ENCODE measurements at regions not wholly inside any gene's neighbourhood (a gene's known extent, or its start where the extent isn't known, plus 50 kb on each side); places are given as distances from the start of the nearest gene placed in this dataset.
A peak's percentile ranks its signal among the peaks of the same experiment; 100 is the strongest.

- no peak for TF ChIP-seq ZNF274 (IDR thresholded peaks at IDR 0.05; ENCODE audit: low read depth, low read length)
- no peak for TF ChIP-seq YY1 (IDR thresholded peaks at IDR 0.05; ENCODE audit: insufficient read depth, insufficient read length)
- no peak for TF ChIP-seq SUZ12 (IDR thresholded peaks at IDR 0.05; ENCODE audit: extremely low read depth, insufficient read depth, insufficient read length)
- H3K4me1 ChIP-seq (ENCODE audit: insufficient read depth, insufficient read length), result peaks cover 4% of the 10 kb centered on the region
- no peaks in the 10 kb centered on the region for H3K27me3 ChIP-seq (ENCODE audit: insufficient read depth, insufficient read length)
- H3K9ac ChIP-seq (ENCODE audit: insufficient read length, low read depth), result no peak overlapping the region
- no peak overlapping the region for H3K4me3 ChIP-seq (ENCODE audit: insufficient read length, low read depth)
- no peaks in the 10 kb centered on the region for H3K36me3 ChIP-seq (ENCODE audit: insufficient read depth, insufficient read length, low read length)
- no peaks in the 10 kb centered on the region for H3K9me3 ChIP-seq (ENCODE audit: insufficient read depth, low read length)
- DNase-seq (ENCODE audit: low read depth, low spot score), result peak; percentile 46
These were observed 80.0 kb downstream of the SOWAHC start for GRCh38 chr2:109694190-109694589.

DNA sequence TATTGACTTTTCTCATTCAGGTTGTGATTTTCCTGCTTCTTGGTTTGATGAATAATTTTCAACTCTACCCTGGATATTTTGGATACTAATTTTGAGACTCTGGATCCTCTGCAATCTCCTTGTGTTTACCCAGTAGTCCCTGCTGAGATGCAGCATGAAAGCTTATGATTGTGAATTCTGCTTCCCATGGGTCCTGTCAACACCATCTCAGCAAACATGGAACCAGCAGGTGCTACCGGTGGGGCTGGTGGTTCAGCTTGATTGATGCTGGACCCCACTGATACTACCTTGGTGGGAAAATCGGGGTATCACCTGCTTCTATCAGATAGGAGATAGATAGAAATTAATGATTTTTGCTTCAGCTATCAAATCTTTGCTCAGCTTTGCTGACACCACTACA is 81.1 kb downstream of the SOWAHC start:
- Histone ChIP-seq H3K36me3 (ENCODE audit: insufficient read depth, insufficient read length, low read length) (no peaks in the 10 kb centered on the region), H3K9me3 (ENCODE audit: insufficient read depth, low read length) (no peaks in the 10 kb centered on the region), H3K27me3 (ENCODE audit: insufficient read depth, insufficient read length) (no peaks in the 10 kb centered on the region), H3K4me1 (ENCODE audit: insufficient read depth, insufficient read length) (peaks cover 4% of the 10 kb centered on the region), H3K9ac (ENCODE audit: insufficient read length, low read depth) (no peak overlapping the region), H3K4me3 (ENCODE audit: insufficient read length, low read depth) (no peak overlapping the region)
- no peak for DNase-seq (ENCODE audit: low read depth, low spot score)
- TF ChIP-seq YY1 (IDR thresholded peaks at IDR 0.05; ENCODE audit: insufficient read depth, insufficient read length) (no peak), SUZ12 (IDR thresholded peaks at IDR 0.05; ENCODE audit: extremely low read depth, insufficient read depth, insufficient read length) (no peak), ZNF274 (IDR thresholded peaks at IDR 0.05; ENCODE audit: low read depth, low read length) (no peak)

DNA sequence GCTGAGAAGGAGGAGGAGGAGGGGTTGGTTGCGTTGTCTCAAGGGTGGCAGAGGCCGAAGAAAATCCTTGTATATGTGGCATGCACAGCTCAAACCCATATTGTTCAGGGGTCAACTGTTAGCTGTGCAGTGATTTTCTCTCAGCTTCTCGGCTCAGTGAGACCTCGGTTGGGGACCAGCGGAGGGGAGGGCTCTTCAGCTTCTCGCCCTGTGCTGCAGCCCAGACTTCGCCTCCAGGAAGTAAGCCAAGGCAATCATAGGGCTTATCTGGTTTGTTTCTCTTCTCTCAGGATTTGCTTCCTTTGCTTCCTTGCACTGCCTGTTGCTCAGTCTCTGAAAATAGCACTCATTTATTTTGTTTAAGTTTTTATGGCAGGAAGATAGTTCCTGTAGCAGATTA is 85.5 kb downstream of the SOWAHC start:
- no peak for TF ChIP-seq ZNF274 (IDR thresholded peaks at IDR 0.05; ENCODE audit: low read depth, low read length)
- TF ChIP-seq SUZ12 (IDR thresholded peaks at IDR 0.05; ENCODE audit: extremely low read depth, insufficient read depth, insufficient read length), result no peak
- no peak for TF ChIP-seq YY1 (IDR thresholded peaks at IDR 0.05; ENCODE audit: insufficient read depth, insufficient read length)
- H3K9me3 ChIP-seq (ENCODE audit: insufficient read depth, low read length), result no peaks in the 10 kb centered on the region

DNA sequence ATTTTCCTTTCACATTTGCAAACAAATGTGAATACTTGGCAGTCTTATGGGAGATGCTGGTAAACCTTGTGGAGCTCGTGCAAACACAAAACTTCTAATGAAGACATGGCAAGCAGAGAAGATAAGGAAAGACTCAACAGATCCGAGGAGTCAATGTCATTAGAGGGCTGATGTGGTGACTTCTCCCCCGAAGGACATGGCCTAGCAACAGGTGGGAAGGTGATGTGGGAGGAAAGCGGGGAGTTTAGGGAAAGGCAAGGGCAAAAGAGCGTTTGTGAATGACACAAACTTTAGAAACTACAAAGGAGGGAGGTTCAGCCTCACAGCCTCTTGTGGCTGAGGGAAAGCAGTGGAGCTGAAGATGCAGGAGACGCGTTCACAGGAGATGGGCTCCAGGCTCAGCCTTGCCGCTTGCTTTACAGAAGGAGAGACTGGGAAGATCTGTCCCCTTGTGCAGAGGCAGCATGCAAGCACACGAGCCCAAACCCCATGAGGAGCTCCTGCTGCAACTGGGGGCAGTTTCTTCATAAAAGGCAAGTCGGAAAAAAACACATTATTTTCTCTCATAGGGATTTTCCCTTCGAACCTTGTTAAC is 86.6 kb downstream of the SOWAHC start:
- no peak for DNase-seq (ENCODE audit: low read depth, low spot score)
- Histone ChIP-seq H3K4me3 (ENCODE audit: insufficient read length, low read depth) (no peak overlapping the region), H3K36me3 (ENCODE audit: insufficient read depth, insufficient read length, low read length) (no peaks in the 10 kb centered on the region), H3K9ac (ENCODE audit: insufficient read length, low read depth) (no peak overlapping the region), H3K9me3 (ENCODE audit: insufficient read depth, low read length) (no peaks in the 10 kb centered on the region), H3K27me3 (ENCODE audit: insufficient read depth, insufficient read length) (no peaks in the 10 kb centered on the region), H3K4me1 (ENCODE audit: insufficient read depth, insufficient read length) (peaks cover 7% of the 10 kb centered on the region)
- TF ChIP-seq SUZ12 (IDR thresholded peaks at IDR 0.05; ENCODE audit: extremely low read depth, insufficient read depth, insufficient read length) (no peak), ZNF274 (IDR thresholded peaks at IDR 0.05; ENCODE audit: low read depth, low read length) (no peak), YY1 (IDR thresholded peaks at IDR 0.05; ENCODE audit: insufficient read depth, insufficient read length) (no peak)

More for the DNA sequence above, 85.5 kb downstream of the SOWAHC start:
- peak overlapping the region; percentile 32 for H3K9ac ChIP-seq (ENCODE audit: insufficient read length, low read depth)
- no peaks in the 10 kb centered on the region for H3K36me3 ChIP-seq (ENCODE audit: insufficient read depth, insufficient read length, low read length)
- DNase-seq (ENCODE audit: low read depth, low spot score), result no peak
- H3K4me3 ChIP-seq (ENCODE audit: insufficient read length, low read depth), result no peak overlapping the region
- H3K4me1 ChIP-seq (ENCODE audit: insufficient read depth, insufficient read length), result peaks cover 7% of the 10 kb centered on the region
- H3K27me3 ChIP-seq (ENCODE audit: insufficient read depth, insufficient read length), result no peaks in the 10 kb centered on the region

GRCh38 chr2:109701362-109701761 is 87.2 kb downstream of the SOWAHC start:
- Histone ChIP-seq H3K4me3 (ENCODE audit: insufficient read length, low read depth) (no peak overlapping the region), H3K4me1 (ENCODE audit: insufficient read depth, insufficient read length) (peaks cover 7% of the 10 kb centered on the region), H3K36me3 (ENCODE audit: insufficient read depth, insufficient read length, low read length) (no peaks in the 10 kb centered on the region), H3K27me3 (ENCODE audit: insufficient read depth, insufficient read length) (no peaks in the 10 kb centered on the region), H3K9me3 (ENCODE audit: insufficient read depth, low read length) (no peaks in the 10 kb centered on the region), H3K9ac (ENCODE audit: insufficient read length, low read depth) (no peak overlapping the region)
- DNase-seq (ENCODE audit: low read depth, low spot score), result no peak
- TF ChIP-seq ZNF274 (IDR thresholded peaks at IDR 0.05; ENCODE audit: low read depth, low read length), result no peak
- TF ChIP-seq YY1 (IDR thresholded peaks at IDR 0.05; ENCODE audit: insufficient read depth, insufficient read length), result no peak
- no peak for TF ChIP-seq SUZ12 (IDR thresholded peaks at IDR 0.05; ENCODE audit: extremely low read depth, insufficient read depth, insufficient read length)

DNA sequence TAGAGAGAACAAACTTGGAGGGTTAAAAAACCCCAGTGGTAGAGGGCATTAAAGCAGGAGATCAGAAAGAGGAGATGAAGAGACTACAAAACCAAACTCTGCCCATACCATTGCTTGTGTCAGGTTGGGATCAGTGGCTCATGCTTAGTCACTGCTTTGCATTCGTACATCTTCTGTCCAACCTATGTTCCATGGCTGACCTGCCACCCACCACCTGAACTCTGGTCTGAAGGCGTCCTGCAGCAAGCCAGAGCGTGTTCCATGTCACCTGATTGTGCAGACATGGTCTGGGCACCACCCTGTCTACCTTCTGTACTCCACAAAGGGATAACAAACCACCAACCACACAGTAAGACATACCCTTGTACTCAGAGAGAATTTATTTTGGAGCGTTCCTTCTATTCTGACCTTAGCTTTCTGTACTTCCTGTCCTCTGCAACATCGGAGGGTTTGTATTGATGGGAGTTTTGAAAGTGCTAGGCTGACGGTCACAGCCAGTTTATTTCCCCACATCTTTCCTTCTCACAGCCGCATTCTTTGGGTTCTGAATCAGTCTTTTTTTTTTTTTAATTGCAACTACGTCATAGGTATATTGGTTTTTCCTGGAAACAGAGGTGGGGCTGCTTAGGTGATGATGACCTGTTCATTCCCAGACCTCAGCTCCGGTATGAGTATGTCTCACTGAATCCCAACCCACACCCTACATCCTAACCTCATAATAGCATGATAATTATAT is 88.3 kb downstream of the SOWAHC start:
- no peak for TF ChIP-seq YY1 (IDR thresholded peaks at IDR 0.05; ENCODE audit: insufficient read depth, insufficient read length)
- TF ChIP-seq ZNF274 (IDR thresholded peaks at IDR 0.05; ENCODE audit: low read depth, low read length), result no peak
- no peak for TF ChIP-seq SUZ12 (IDR thresholded peaks at IDR 0.05; ENCODE audit: extremely low read depth, insufficient read depth, insufficient read length)
- Histone ChIP-seq H3K4me1 (ENCODE audit: insufficient read depth, insufficient read length) (peaks cover 7% of the 10 kb centered on the region), H3K9me3 (ENCODE audit: insufficient read depth, low read length) (no peaks in the 10 kb centered on the region), H3K27me3 (ENCODE audit: insufficient read depth, insufficient read length) (no peaks in the 10 kb centered on the region), H3K36me3 (ENCODE audit: insufficient read depth, insufficient read length, low read length) (no peaks in the 10 kb centered on the region), H3K9ac (ENCODE audit: insufficient read length, low read depth) (no peak overlapping the region), H3K4me3 (ENCODE audit: insufficient read length, low read depth) (no peak overlapping the region)
- no peak for DNase-seq (ENCODE audit: low read depth, low spot score)

DNA sequence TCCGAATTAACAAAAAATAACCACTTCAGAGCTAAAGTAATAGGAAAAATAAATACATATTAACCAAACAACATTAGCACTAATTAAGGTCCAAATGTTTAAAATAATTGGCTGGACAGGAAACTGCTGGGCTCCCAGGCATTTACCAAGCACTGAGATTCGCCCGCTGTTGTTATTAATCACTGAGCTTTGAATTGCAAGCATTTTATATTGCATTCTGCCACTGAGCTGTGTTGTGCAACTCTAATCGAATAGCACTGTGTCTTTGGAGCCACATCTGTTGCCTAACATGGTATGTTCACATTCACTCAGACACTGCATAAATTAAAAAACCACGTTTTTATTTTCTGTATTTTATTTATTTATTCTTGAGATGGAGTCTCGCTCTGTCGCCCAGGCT is 88.9 kb downstream of the SOWAHC start:
- Histone ChIP-seq H3K4me1 (ENCODE audit: insufficient read depth, insufficient read length) (peaks cover 7% of the 10 kb centered on the region), H3K4me3 (ENCODE audit: insufficient read length, low read depth) (no peak overlapping the region), H3K36me3 (ENCODE audit: insufficient read depth, insufficient read length, low read length) (no peaks in the 10 kb centered on the region), H3K9ac (ENCODE audit: insufficient read length, low read depth) (no peak overlapping the region), H3K9me3 (ENCODE audit: insufficient read depth, low read length) (no peaks in the 10 kb centered on the region), H3K27me3 (ENCODE audit: insufficient read depth, insufficient read length) (no peaks in the 10 kb centered on the region)
- TF ChIP-seq SUZ12 (IDR thresholded peaks at IDR 0.05; ENCODE audit: extremely low read depth, insufficient read depth, insufficient read length) (no peak), YY1 (IDR thresholded peaks at IDR 0.05; ENCODE audit: insufficient read depth, insufficient read length) (no peak), ZNF274 (IDR thresholded peaks at IDR 0.05; ENCODE audit: low read depth, low read length) (no peak)
- DNase-seq (ENCODE audit: low read depth, low spot score), result no peak
